HEK293T (cell line): ENCODE measurements at regions not wholly inside any gene's neighbourhood (a gene's known extent, or its start where the extent isn't known, plus 50 kb on each side); places are given as distances from the start of the nearest gene placed in this dataset.

ENCODE experiments used
- ELF4 ChIP-seq: fragments of 450-650 bp; IDR thresholded peaks from 2 replicates; pipeline ENCODE4 v1.6.1; 2017; ENCODE audit warnings: antibody characterized with exemption
- FOXM1 ChIP-seq: fragments of 450-650 bp; IDR thresholded peaks from 2 replicates; pipeline ENCODE4 v1.6.1; 2017; ENCODE audit warnings: mild to moderate bottlenecking, borderline replicate concordance
- HDGF ChIP-seq: fragments of 450-650 bp; IDR thresholded peaks from 2 replicates; pipeline ENCODE4 v1.6.1; 2017; ENCODE audit warnings: antibody characterized with exemption, borderline replicate concordance
- L3MBTL2 ChIP-seq: fragments of 450-650 bp; conservative IDR thresholded peaks from 2 replicates; pipeline ENCODE4 v1.6.1; 2016; ENCODE audit warnings: mild to moderate bottlenecking
- SP1 ChIP-seq: fragments of 450-650 bp; IDR thresholded peaks from 2 replicates; pipeline ENCODE4 v1.6.1; 2017
- ZNF384 ChIP-seq: fragments of 450-650 bp; IDR thresholded peaks from 2 replicates; pipeline ENCODE4 v1.6.1; 2016

GRCh38 chr13:78779608-78780007 is 120.7 kb upstream of the OBI1 start:
- TF ChIP-seq ZNF384 (no peak), ELF4 (no peak), L3MBTL2 (no peak; the same call in 1 of the 2 replicates), SP1 (no peak), HDGF (no peak), FOXM1 (no peak)
